ENCODE measurements at regions not wholly inside any gene's neighbourhood (a gene's known extent, or its start where the extent isn't known, plus 50 kb on each side); places are given as distances from the start of the nearest gene placed in this dataset.
"Not testable (repeated sequence)": the region's sequence is repeated elsewhere in the genome, so short reads cannot be mapped to it uniquely, and the experiment has no call there.

DNA sequence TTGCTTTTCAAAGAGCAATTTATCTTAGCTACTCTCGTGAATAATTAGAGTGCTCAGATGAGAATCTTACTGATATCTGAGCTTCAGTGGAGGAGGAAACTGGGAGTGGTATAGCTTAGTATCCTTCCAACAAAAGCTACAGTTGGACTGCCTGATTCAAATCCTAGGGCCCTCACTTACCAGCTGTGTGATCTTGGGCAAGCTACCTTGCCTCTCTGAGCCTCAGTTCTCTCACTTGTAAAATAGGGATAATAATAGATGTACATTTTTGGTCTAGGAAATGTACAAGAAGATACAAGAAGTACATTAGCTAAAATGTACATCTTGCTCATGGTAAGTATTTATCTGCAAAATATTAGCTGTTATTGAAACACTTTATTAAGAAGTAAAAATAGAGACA is 502.0 kb downstream of the HAPSTR1 start:
- no peak for DNase-seq (ENCODE audit: low read depth)

DNA sequence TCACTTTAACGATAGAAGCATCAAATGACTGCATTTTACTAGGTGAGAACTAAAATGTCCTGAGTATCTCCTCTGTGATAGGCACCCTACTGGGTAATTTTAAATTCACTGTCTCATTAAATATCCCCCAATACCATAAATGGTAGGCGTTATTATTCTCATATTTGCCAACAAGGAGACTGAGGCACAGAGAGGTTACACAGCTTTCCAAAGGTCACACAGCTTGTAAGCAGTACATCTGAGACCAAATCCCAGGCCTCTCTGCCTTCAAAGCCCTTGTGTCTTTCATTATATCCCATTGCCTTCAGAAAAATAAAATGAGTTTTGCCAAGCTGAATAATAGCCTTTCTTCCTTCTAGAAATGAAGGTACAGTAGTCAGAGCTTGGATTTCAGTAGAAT is 502.6 kb downstream of the HAPSTR1 start:
- DNase-seq (ENCODE audit: low read depth): no peak

DNA sequence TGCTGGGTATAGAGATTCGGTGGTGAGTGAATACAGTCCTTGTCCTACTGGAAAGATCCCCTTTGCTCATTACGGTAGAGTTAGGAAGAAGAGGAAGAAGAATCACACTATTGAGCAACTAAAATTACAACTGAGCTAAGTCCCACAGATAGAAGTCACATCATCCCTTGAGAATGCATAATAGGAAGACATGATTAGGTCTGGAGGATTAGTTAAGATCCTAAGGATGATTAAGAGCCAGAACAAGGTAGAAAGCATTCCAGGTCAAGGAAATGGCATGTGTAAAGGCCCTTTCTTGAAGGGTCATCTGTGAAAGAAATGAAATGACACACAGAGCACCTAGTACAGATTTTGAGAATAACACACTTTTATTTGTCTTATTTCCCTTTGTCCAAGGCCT is 503.5 kb downstream of the HAPSTR1 start:
- no peak for DNase-seq (ENCODE audit: low read depth)

- DNase-seq (ENCODE audit: low read depth): no peak
Measured at GRCh38 chr16:9595393-9595792, 503.9 kb downstream of the HAPSTR1 start.

DNA sequence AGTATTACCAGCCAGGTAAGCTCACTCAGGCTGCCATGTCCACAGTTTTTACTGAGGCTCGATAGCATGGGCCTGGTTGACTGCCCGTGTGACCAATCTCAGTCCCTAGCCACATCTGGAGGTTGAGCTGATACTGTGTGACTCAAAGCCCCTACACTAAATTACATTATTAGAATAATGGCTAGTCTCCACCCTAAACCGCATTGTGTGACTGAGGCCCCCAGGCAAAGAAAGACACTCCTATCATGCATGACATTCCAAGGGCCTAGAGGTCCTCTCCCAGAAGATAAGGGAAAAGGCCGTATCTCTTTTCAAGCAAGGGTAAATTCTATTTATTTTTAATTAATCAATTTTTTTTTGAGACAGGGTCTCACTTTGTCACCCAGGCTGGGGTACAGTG is 505.3 kb downstream of the HAPSTR1 start:
- no peak for DNase-seq (ENCODE audit: low read depth)

- DNase-seq (ENCODE audit: low read depth): no peak
Measured at GRCh38 chr16:9597967-9598730, 506.7 kb downstream of the HAPSTR1 start.

DNA sequence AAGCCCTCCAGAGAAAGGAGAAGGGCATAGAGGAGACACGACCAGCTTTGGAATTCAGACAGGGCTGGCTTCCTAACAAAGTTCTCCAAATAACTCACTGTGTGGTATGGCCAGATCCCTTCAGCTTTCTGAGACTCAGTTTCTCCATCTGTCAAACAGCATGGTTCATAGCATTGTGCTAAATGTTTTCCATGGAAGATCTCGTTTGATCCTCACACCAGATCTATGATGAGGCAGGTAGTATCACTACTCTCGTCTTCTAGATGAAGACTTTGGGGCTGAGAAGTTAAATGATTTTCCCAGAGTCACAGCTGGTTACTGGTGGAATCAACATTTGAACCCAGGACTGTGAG is 507.3 kb downstream of the HAPSTR1 start:
- no peak for DNase-seq (ENCODE audit: low read depth)

- DNase-seq (ENCODE audit: low read depth): no peak
Measured at GRCh38 chr16:9599415-9600120, 508.1 kb downstream of the HAPSTR1 start.

GRCh38 chr16:9602189-9602588 is 510.7 kb downstream of the HAPSTR1 start:
- DNase-seq (ENCODE audit: low read depth): no peak

DNA sequence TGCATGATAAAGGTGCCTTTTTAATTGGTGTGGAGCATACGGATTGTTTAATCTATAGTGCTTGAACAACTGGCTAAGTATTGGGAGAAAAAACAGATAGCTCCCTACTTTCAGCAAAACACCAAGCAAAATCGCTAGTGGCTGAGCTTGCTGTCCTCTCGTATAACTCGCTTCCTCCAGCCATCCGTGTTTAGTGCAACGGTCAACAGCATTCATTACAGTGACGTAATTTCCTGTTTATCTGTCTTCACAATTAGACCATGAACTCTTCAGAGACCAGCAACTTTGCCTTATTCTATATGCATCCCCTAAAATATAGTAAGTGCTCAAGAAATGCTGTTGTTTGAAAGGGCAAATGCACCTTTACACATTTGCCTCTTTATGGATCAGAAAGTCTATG is 511.9 kb downstream of the HAPSTR1 start:
- no peak for DNase-seq (ENCODE audit: low read depth)

GRCh38 chr16:9607515-9608230 is 516.2 kb downstream of the HAPSTR1 start:
- no peak for DNase-seq (ENCODE audit: low read depth)

DNA sequence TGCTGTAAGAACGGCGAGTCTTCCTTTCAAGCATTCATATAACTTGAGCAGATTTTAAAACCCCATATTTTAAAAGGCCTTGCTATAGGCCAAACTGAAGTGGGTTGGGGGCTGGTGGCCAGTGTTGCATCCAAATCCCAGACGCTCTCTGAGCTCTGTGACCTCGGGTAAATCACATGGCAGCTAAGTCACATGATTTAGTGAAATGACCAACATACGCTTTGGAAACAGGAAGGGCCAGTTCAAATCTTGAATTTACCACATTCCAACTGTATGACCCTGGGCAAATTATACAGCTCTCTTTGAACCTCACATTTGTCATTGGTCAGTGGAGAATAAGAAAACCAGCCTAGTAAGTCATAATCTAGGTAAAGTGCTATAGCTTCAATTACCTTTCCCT is 519.3 kb downstream of the HAPSTR1 start:
- DNase-seq (ENCODE audit: low read depth): no peak

DNA sequence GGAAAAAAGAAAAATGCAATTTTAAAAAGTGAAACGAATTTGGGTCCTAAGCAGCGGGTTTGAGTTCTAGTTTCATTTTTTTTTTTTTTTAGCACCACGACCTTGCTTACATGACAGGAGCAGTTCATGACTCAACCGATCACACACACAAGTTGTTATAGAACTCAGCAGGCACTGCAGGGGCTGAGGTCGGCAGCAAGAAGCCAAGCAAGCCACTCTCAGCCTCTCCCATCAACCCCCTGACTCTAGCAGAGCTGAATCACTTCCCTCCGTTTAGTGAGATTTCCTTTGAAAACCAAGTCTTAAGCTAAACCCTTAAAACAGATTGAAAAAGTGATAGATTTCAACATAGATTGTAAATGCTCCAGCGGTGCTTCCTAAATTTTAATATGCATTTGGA is 520.8 kb downstream of the HAPSTR1 start:
- no peak for DNase-seq (ENCODE audit: low read depth)

DNA sequence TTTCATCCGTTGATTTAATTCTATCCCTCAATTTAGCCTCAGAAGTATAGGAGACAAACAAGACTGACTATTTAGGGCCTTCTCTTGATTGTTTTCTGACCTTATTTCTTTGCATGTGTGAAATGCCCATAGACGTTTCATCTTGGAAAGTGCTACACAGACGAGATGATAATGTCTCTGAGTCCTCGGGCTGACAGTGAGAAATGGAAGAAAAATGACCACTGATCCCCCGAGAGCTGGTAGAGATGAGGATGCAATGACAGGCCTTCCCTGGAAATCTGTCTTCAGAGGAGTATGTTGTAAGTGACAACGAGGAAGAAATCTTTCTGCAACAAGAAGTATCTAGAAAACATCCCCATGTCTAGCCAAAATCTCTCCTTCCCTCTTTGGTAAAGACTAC is 522.9 kb downstream of the HAPSTR1 start:
- DNase-seq (ENCODE audit: low read depth): no peak

DNA sequence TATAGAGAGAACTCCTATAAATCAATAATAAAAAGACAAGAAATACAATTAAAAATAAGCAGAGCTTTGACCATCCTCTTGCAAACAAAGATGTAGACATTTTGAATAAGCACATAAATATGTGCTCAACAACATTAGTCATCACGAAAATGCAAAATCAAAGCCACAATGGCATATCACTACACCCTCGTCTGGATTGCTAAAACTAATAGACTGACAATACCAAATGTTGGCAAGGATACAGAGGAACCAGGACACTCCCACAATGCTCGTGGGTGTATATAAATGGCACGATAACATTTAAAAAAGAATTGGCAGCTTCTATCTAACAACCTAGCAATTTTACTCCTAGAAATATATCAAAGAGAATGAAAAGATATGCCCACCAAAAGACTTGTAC is 530.8 kb downstream of the HAPSTR1 start:
- DNase-seq (ENCODE audit: low read depth): no peak

- DNase-seq (ENCODE audit: low read depth): no peak
Measured at GRCh38 chr16:9625122-9625521, 533.7 kb downstream of the HAPSTR1 start.

DNA sequence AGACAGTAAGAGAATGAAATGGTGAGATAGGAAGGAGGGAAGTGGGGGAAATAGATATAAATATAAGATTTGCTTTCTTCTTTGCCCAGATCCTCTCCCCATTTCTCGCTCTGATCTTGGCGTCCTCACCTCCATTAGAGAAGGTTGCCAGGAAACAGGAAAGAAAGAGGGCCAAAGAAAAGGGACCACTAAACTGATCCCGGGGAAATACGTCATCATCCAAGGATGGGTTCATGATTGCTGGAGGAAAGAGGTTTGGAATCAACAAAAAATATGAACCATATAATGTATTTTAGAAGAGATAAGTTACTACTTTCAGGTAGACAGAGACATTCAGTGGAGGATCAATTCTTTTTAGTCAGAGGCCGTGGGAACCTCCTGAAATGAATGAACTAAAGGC is 536.0 kb downstream of the HAPSTR1 start:
- DNase-seq (ENCODE audit: low read depth): no peak

DNA sequence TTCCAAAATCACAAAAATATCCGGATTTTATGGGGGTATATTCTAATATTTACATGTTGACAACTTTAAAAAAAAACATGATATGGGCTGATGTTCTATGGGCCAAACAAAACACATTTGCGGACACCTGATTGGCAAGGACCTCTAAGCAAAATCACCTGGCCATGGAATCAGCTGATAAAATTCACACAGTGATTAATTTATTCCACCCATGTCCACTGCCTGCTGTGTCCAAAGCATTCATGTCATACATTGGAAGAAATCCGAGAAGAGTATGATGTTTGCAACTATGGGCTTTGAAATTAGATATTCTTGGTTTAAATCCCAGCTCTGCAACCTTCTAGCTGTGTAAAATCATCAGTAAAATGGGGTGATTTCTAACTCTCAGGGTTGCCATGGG is 538.7 kb downstream of the HAPSTR1 start:
- DNase-seq (ENCODE audit: low read depth): no peak

- DNase-seq (ENCODE audit: low read depth): no peak
Measured at GRCh38 chr16:9630985-9631384, 539.5 kb downstream of the HAPSTR1 start.

DNA sequence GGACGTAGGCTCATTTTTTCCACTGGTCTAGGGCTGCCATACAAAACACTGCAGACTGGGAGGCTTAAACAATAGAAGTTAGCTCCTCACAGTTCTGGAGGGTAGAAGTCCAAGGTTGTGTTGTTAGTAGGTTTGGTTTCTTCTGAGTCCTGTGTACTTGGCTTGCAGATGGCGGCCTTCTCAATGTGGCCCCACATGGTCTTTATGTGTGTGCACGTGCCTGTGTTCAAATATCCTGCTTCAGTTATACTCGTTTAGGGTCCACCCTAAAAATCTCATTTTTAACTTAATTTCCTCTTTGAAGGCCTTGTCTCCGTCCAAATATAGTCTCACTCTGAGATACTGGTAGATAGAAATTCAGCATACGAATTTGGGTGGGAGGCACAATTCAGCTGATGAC is 542.4 kb downstream of the HAPSTR1 start:
- no peak for DNase-seq (ENCODE audit: low read depth)

- not testable (repeated sequence) for DNase-seq (ENCODE audit: low read depth)
Measured at GRCh38 chr16:9635150-9635720, 543.8 kb downstream of the HAPSTR1 start.

- DNase-seq (ENCODE audit: low read depth): no peak
Measured at GRCh38 chr16:9644258-9644657, 538.0 kb downstream of the GRIN2A start.

- no peak for DNase-seq (ENCODE audit: low read depth)
Measured at GRCh38 chr16:9645911-9646310, 536.3 kb downstream of the GRIN2A start.

Measured in stimulated activated CD8-positive, alpha-beta memory T cell treated with anti-CD3 and anti-CD28 coated beads, Interleukin-4, amount 100 ng/mL, for 24 hours (primary cell).